CD4-positive, alpha-beta T cell treated with Interleukin-4 for 1 hour (primary cell): ENCODE measurements at regions not wholly inside any gene's neighbourhood (a gene's known extent, or its start where the extent isn't known, plus 50 kb on each side); places are given as distances from the start of the nearest gene placed in this dataset.

ENCODE experiments used
- DNase-seq, 2 donors: peaks; one replicate each; pipeline ENCODE4 v3.0.0-alpha.2; 2020 to 2022

GRCh38 chr6:41429506-41430504 is 94.4 kb downstream of the NCR2 start:
- no peak for DNase-seq

GRCh38 chr6:41430875-41431274 is 95.5 kb downstream of the NCR2 start:
- no peak for DNase-seq

- no peak for DNase-seq
Measured at GRCh38 chr6:41432280-41432679, 96.9 kb downstream of the NCR2 start.

- DNase-seq, result no peak
Measured at GRCh38 chr6:41434803-41435481, 99.5 kb downstream of the NCR2 start.

GRCh38 chr6:41437604-41438003 is 102.2 kb downstream of the NCR2 start:
- DNase-seq, result no peak

- DNase-seq, result no peak
Measured at GRCh38 chr6:41438746-41439145, 103.3 kb downstream of the NCR2 start.

GRCh38 chr6:41439524-41440418 is 104.4 kb downstream of the NCR2 start:
- DNase-seq, result peak; percentile 43 to 48

- DNase-seq, result no peak
Measured at GRCh38 chr6:41440958-41441357, 105.2 kb upstream of the FOXP4 start.

GRCh38 chr6:41441598-41442351 is 104.4 kb upstream of the FOXP4 start:
- DNase-seq, result peak in 1 of 2 donors; percentile 24

GRCh38 chr6:41442352-41442672 is 103.9 kb upstream of the FOXP4 start:
- DNase-seq, result no peak

- no peak for DNase-seq
Measured at GRCh38 chr6:41442800-41443501, 103.2 kb upstream of the FOXP4 start.

- DNase-seq, result no peak
Measured at GRCh38 chr6:41443616-41444525, 102.3 kb upstream of the FOXP4 start.

GRCh38 chr6:41445261-41445660 is 100.9 kb upstream of the FOXP4 start:
- DNase-seq, result no peak

GRCh38 chr6:41446132-41446531 is 100.0 kb upstream of the FOXP4 start:
- DNase-seq, result no peak

- DNase-seq, result no peak
Measured at GRCh38 chr6:41446907-41447545, 99.2 kb upstream of the FOXP4 start.

- no peak for DNase-seq
Measured at GRCh38 chr6:41448256-41448655, 97.9 kb upstream of the FOXP4 start.

- DNase-seq, result no peak
Measured at GRCh38 chr6:41449399-41450245, 96.6 kb upstream of the FOXP4 start.

- no peak for DNase-seq
Measured at GRCh38 chr6:41450581-41450980, 95.6 kb upstream of the FOXP4 start.

- no peak for DNase-seq
Measured at GRCh38 chr6:41451039-41451438, 95.1 kb upstream of the FOXP4 start.
